CD4-positive, alpha-beta T cell treated with Interleukin-17A for 4 hours (primary cell): ENCODE measurements at regions not wholly inside any gene's neighbourhood (a gene's known extent, or its start where the extent isn't known, plus 50 kb on each side); places are given as distances from the start of the nearest gene placed in this dataset.

Experiments used
- DNase-seq: peaks from one replicate; pipeline ENCODE4 v3.0.0-alpha.2; 2020; ENCODE audit warnings: mixed read lengths

DNA sequence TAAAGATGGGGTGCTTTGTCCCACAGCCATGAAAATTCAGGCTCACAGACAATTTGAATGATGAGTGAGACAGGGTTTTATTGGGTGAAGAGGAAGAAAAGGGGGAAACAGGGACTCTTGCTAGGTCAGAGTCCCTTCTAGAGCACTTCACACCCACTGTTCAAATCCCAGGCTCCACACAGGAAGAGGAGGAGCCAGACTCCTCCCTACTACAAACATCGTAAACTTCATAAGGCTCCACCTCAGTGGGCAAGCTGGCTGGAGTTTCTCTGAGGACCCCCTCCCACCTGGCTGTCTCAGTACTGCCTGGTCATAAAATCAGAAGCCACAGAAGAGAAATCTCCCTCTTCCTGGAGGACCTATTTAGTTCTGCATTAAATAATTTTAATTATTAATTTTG, 80.3 kb upstream of the KCNMB2 start:
- DNase-seq: no peak

DNA sequence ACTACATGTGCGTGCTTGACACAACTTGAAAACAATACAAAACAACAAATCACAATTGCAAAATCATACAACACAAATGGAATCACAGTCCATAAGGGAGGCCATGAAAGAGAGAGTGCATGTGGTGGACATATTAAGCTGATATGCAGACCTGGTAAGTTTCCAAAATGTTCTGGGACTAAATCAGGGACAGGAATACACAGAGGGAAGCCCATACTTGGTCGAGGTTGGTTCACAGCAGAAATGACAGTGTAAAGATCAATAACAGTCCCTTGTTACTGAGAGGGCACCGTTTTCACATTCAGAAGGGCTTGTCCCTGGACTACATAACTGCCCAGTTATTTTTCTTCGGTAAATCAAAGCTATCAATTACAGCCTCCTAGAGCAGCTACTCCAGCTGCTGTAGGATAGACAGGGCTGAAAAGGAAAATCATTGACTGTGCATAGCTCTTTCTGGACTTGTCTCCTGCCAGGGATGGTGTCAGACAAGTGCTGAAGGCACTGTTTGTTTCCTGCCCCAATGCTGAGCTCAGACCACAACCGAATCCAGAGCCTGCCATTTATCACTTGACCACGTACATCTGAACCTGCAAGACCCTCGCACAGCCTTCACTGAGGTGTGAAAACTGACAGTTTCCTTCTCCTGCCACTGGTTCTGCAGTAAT, 79.5 kb upstream of the KCNMB2 start:
- no peak for DNase-seq

DNA sequence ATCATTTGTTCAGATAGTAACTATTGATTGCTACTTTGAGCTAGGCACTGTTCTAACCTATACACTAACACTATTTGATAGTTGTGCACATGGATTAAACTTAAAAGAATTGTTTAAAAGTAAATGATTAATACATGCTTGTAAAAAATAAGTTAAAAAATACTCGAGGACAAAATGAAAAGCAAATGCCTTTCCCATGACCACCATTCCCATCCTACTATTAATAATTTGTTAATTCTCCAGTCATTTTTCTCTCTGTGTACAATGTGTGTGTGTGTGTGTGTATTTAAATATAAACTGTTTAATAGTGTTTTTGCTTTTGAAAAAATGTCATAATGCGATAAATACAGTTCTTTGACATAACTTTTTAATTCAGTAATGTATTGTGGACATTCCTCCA, 78.7 kb upstream of the KCNMB2 start:
- no peak for DNase-seq

DNA sequence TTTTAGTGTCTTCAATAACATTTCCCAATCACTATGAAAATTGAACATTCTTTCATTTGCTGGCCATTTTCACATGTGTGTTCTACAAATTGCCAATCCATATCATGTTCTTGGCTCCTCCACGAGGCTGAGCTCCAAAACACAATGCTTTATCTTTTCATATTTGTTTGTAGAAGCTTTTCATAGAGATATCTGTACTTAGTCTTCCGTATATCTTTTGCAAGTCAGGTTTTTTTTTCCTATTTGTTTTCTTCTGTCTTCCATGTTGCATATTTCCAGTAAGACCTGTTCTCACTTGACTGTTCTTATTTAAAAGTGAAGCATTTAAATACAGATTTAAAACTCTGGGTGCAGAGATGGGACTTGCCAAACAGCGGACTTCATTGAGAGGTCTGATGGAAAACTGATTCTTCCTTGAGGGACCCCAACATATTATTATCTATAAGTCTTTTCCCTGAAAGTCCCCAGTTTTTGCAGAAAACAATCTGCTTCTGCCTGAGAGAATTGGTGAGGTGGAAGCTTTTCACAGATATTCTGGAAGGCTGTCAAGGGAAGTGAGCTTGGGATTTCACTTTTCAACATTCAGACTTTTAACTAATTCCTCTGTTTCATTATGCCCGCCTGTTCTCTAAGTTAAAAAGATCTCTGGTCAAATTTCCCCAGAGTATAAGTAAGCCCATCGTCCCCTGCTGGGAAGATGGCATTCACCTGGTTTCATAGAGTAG, 77.8 kb upstream of the KCNMB2 start:
- no peak for DNase-seq

DNA sequence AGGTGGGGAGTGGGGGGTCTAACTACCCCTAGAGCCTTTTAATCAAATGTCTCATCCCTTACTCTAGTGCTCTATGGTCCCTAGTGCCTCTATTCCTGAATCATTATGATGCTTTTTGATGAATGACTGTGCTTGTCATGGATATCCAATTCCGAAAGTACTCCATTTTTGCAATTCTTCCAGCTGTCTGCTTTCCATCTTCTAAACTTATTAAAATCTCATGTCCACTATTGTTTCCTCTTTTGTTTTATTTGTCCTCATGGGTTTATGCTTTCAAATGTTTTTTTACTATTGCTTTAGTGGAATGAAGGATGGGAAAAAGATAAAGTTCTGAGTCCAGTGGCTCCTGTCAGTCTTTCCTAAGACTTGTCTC, 77.2 kb upstream of the KCNMB2 start:
- no peak for DNase-seq

DNA sequence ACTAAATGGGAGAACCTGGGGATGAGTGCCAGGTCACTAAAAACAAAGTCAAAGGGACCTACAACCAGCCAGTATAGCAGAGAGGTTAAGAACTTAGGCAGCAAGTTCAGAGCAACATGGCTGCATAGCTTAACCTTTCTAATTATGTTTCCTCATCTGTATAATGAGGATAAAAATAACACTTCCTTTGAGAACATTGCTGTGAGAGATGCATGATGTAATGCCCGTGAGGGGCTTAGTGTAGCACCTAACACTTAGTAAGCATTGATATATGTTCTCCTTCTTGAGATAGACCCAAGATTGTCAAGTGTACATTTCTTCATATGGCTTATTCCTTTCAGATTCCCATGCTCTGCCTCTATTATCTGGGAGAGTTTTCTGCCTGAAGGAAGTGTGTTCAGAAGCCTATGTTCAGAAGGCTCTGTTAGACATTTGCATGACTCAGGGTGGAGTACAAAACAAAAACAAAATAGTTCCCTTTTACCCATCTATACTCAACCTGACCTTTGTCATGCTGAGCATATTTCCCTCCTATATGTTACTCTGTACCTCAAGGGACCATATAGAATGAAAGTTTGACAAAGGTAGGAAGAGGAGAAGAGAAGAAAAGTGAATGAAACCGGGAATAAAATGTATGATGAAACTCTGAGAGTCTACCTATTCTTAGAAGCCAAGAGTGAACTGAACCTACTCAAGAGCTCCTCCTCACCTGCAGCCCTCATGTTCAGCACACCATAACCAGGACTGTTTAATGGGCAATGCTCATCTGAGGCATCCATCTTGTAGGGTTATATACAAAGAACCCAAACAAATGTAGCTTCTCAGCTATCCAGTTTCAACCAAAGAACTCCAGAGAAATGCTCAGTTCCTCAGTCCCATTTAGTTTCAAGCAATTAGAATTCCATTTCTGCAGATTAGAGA, 70.7 kb upstream of the KCNMB2 start:
- no peak for DNase-seq

DNA sequence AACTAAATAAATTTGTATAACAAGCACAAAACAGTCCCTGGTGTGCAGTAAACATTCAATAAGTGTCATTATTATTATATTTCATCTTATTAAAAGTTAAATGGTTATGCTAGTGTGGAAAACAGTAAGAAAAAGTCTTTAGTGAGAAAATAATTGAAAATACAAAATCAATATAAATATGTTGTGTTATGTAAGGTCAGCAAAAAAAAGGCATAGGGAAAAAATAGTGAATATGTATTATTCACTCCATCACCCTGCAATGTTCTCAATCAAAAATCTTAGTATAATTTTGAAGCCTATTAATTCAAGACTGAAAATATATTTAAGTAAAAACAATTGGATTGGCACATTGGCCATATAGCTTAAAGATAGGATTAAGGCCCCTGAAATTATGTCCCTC, 63.3 kb upstream of the KCNMB2 start:
- DNase-seq: no peak

DNA sequence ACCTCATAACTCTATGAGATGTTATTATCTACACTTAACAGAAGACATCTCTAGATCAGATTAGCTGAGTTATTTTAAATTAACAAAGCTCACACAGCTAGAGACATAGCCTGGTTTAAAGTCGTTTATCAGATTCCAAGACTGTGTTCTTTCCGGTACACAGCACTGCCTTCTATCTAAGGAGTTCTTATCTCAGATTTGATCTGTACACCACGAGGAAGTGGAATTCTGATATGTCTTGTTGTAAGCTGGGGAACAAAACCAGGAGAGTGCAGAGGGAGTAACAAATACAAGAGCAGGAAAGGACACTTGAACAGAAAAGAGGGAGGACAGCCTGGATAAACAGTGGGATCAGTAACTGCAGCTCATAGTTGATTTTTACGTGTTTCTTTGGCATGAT, 61.7 kb upstream of the KCNMB2 start:
- DNase-seq: no peak

DNA sequence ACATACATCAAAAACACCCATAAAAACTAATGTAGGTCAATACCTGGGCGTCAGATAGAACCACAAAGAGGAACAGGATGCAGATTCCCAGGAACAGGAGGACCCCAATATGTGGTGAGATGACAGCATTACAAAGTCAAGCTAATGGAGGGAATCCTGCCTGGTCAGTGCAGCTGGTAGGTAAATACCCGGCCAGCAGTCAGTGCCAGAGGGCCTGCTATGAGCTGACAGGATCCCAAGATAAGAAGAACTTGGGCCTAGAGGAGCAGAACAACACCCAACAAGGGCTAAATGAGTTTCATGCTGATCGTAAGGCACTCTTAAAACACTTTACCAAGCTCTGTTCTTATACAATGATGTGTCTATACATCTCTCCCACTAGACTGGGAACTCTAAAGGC, 61.2 kb upstream of the KCNMB2 start:
- no peak for DNase-seq

DNA sequence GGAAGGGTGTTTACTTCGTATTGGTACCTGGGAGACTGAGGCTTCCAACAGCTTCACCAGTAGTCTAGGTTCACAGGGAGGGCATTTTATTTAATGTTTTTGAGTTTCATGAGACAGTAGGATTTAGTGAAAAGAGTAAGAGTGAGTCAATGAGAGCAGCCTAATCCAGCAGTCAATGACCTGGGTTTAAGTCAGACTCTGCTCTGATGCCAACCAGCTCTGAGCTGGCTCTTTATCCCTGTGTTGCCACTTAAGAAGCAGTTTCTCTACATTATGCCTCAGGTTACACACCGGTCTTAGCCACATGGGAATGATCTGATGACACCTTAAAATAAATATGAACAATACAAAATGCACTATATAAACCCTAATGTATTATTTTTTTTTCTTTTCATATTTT, 59.4 kb upstream of the KCNMB2 start:
- no peak for DNase-seq

DNA sequence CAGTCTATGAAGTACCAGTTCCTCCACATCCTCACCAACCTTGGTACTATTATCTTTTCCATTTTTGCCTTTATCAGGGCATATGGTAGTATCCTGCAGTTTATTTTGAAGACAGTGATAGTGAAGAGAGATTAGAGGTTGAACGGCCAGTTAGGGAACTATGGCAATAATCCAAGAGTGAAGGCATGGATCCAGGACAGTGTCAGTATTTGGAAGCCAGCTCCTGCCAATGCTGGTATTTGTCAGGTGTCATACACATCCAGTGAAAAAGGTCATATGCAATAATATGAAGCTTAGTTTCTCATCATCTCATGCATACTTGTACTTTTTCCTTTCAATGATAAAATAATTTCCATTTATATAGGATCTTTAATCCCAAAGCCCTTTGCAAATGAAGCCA, 56.8 kb upstream of the KCNMB2 start:
- no peak for DNase-seq

DNA sequence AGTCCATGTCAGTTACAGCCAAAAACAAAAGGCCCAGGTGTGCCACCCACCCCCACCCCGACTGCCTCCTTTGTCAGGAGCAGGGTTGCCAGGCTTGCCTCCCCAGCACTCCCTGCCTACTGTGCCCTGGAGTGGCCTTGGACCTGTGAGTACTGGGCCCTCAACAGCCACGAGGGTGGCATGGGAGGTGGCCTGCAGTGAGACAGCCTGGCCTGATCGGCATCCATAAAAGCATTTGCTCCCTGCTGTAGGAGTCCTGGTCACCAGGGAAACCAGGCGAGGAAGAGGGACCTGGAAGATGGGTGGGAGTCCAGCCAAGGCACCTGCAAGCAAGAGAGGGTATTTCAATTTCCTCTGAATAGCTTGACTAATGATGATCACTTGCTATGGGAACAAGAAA, 56.4 kb upstream of the KCNMB2 start:
- DNase-seq: no peak

DNA sequence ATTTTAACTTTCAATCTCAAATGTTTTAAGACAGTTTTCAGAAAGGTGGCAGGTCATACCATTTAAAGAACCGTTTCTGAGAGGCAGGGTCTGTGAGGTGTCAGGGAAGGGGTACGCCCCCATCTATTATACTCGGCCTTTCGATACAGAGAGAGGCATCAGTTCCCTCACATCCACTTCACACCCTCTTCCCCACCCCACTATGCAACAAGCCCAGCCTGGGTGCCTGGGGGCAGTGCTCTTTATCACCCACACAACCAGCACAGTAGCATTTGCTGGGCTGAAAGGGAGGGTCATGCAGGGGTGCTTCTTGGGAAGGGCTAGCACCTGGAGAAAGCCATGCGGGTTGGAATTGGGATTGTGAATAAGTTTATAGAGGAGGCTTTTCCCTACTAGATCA, 56.0 kb upstream of the KCNMB2 start:
- no peak for DNase-seq

DNA sequence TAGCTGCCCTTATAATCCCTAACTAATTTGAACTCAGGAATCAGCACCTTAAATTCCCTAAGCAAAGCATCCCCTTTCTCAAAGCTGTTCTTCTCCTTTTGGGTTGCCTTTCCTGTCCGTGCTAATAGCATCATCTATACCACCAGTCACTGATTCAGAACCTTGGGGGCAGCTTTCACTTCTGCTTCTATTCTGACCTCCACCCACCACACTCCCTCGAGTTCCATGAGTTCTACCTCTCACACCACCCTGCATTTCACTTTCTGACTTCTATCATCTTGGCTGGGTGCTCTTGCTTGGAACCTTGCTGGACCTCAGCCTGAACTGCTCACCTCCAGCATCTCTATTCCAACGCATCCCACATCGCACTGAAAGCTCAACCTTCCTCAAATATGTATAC, 55.4 kb upstream of the KCNMB2 start:
- DNase-seq: no peak

DNA sequence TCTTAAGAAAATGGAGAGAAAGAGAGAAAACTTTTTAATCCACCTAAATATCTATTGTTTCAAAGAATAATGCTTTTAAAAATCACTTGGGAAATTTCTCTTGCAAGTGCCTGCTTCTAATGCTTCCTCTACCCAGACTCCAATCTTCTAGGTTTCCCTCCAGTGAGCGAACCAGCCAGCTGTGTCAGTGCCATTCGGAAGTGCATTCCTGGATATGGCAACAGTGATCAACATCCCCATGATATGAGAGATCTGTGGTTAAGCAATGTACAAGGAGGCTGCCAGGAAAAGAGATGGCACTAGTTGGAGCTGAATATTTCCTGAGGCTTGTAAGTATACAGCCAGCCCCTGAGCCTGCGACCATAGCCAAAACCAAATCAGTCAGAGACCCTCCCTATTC, 53.3 kb upstream of the KCNMB2 start:
- no peak for DNase-seq

DNA sequence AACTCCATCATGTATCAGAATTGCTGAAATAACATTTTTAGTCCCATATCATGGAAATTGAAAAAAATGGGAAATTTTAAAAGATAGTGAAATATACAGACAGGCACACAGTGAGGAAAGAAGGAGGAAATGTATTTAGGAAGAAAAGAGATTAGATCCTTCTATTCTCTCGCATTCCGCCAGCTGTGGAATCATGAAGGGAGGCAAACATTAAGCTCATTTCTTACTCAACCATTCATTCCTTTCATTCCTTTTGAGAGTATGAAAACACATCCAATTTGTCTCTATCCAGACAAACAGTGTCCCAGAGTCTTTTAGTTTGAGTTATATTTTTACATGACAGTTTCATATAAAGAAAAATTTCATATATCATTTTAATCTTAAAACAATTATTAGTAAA, 52.5 kb upstream of the KCNMB2 start:
- DNase-seq: no peak

DNA sequence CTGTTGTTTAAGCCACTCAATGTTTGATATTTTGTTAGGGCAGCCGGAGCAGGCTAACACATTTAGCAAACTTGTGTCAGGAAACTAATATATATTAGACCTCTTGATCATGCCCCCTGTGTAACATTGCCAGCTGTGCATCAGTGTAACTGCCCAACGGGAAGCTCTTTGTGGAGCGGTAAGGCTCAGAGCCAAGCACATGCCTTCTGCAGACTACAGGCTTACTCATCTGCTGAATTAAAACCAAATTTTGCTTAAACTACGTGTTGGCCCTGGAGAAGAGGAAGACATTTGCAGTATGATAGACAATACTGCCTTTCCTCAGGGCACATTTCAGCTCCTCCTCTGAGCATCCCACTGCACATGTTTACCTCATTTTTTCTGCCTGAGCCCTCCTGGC, 50.5 kb upstream of the KCNMB2 start:
- DNase-seq: no peak
